WTC11 (cell line): ENCODE measurements at regions not wholly inside any gene's neighbourhood (a gene's known extent, or its start where the extent isn't known, plus 50 kb on each side); places are given as distances from the start of the nearest gene placed in this dataset.

ENCODE experiments used
- ATAC-seq: fragments of 200-7000 bp; cut with Tn5 transposase; 2 replicates; pipeline ENCODE4 v1.10.0; 2021; ENCODE audit warnings: mild to moderate bottlenecking, moderate library complexity
- CTCF ChIA-PET: fragments of 300-600 bp; sonication (Branson Sonifier 250); formaldehyde crosslinking; loops from one replicate; lab custom pipeline; 2021; ENCODE audit warnings: antibody characterized with exemption; lab: Charles Lee
- POLR2A ChIA-PET: fragments of 350-600 bp; sonication (Branson Sonifier 250); formaldehyde crosslinking; loops from one replicate; lab custom pipeline; 2021; ENCODE audit warnings: antibody characterized with exemption; lab: Charles Lee
- DNase-seq: peaks from one replicate; pipeline ENCODE4 v3.0.0; 2021; ENCODE audit warnings: low spot score
- H3K27ac Mint-ChIP-seq: 2 replicates; pipeline ENCODE4 v1.8.0; 2021; ENCODE audit warnings: mixed read lengths
- H3K27me3 Mint-ChIP-seq: 2 replicates; pipeline ENCODE4 v1.8.0; 2021; ENCODE audit warnings: low read depth, mild to moderate bottlenecking, moderate library complexity, mixed read lengths
- H3K36me3 Mint-ChIP-seq: 2 replicates; pipeline ENCODE4 v1.8.0; 2021; ENCODE audit warnings: mixed read lengths
- H3K4me1 Mint-ChIP-seq: 2 replicates; pipeline ENCODE4 v1.8.0; 2022; ENCODE audit warnings: mixed read lengths
- H3K4me3 Mint-ChIP-seq: 2 replicates; pipeline ENCODE4 v1.8.0; 2021; ENCODE audit warnings: mild to moderate bottlenecking, moderate library complexity, mixed read lengths
- H3K9me3 Mint-ChIP-seq: 2 replicates; pipeline ENCODE4 v1.8.0; 2021; ENCODE audit warnings: mixed read lengths
- AFF4 ChIP-seq: sonication (generic); formaldehyde crosslinking; IDR thresholded peaks from 2 replicates; pipeline ENCODE4 v1.8.1; 2023; ENCODE audit warnings: mild to moderate bottlenecking, missing genetic modification reagents, borderline replicate concordance
- EMX1 ChIP-seq: fragments of 250-450 bp; sonication (Bioruptor Pico); IDR thresholded peaks from 2 replicates; pipeline ENCODE4 v1.8.0; 2021; ENCODE audit warnings: mild to moderate bottlenecking
- ESRRA ChIP-seq: sonication (generic); formaldehyde crosslinking; IDR thresholded peaks from 2 replicates; pipeline ENCODE4 v1.8.1; 2022; ENCODE audit warnings: mild to moderate bottlenecking, missing genetic modification reagents, borderline replicate concordance
- ETV6 ChIP-seq: sonication (generic); formaldehyde crosslinking; IDR thresholded peaks from 2 replicates; pipeline ENCODE4 v1.8.1; 2022; ENCODE audit warnings: mild to moderate bottlenecking, missing genetic modification reagents
- GABPB1 ChIP-seq: sonication (generic); formaldehyde crosslinking; IDR thresholded peaks from 2 replicates; pipeline ENCODE4 v1.8.1; 2023; ENCODE audit warnings: mild to moderate bottlenecking, missing genetic modification reagents
- OVOL2 ChIP-seq: fragments of 250-450 bp; sonication (Bioruptor Pico); IDR thresholded peaks from 2 replicates; pipeline ENCODE4 v1.9.0; 2021; ENCODE audit warnings: mild to moderate bottlenecking, borderline replicate concordance
- RELA ChIP-seq: sonication (generic); formaldehyde crosslinking; IDR thresholded peaks from 2 replicates; pipeline ENCODE4 v1.8.1; 2022; ENCODE audit warnings: missing genetic modification reagents, mild to moderate bottlenecking, borderline replicate concordance
- TEAD1 ChIP-seq: sonication (generic); formaldehyde crosslinking; IDR thresholded peaks from 2 replicates; pipeline ENCODE4 v1.8.0; 2022; ENCODE audit warnings: mild to moderate bottlenecking, missing genetic modification reagents
- ZNF263 ChIP-seq: sonication (generic); formaldehyde crosslinking; IDR thresholded peaks from 2 replicates; pipeline ENCODE4 v1.8.1; 2022; ENCODE audit warnings: low read depth, mild to moderate bottlenecking, moderate library complexity, missing genetic modification reagents
- ZNF281 ChIP-seq: sonication (generic); formaldehyde crosslinking; IDR thresholded peaks from 2 replicates; pipeline ENCODE4 v1.8.0; 2023; ENCODE audit warnings: mild to moderate bottlenecking, missing genetic modification reagents
- ZNF532 ChIP-seq: fragments of 250-450 bp; sonication (Bioruptor Pico); IDR thresholded peaks from 2 replicates; pipeline ENCODE4 v1.9.0; 2021; ENCODE audit warnings: mild to moderate bottlenecking, borderline replicate concordance

- DNase-seq, result no peak
- Mint-ChIP-seq H3K4me3 (no peak overlapping the region), H3K4me1 (peaks cover 13% of the 10 kb centered on the region), H3K9me3 (no peaks in the 10 kb centered on the region), H3K27me3 (no peaks in the 10 kb centered on the region), H3K36me3 (no peaks in the 10 kb centered on the region)
- ChIA-PET POLR2A (no interaction called here), CTCF (interaction anchor here (0.6 kb wide), 1 partner anchor 22 kb away, joined by 4 read pairs; no protein-coding TSS in a partner anchor)
- no peak for ATAC-seq
- TF ChIP-seq TEAD1 (CRISPR knock-in tag) (no peak), RELA (CRISPR knock-in tag) (no peak), EMX1 (CRISPR knock-in tag) (no peak), AFF4 (CRISPR knock-in tag) (no peak), GABPB1 (CRISPR knock-in tag) (no peak), ZNF532 (no peak), ZNF281 (CRISPR knock-in tag) (no peak), OVOL2 (CRISPR knock-in tag) (no peak)
- TF ChIP-seq, all 79 proteins: peak for 0
- H3K27ac Mint-ChIP-seq, result no peak overlapping the region
Observed at GRCh38 chr1:8142955-8143629, 117.0 kb upstream of the ERRFI1 start.

GRCh38 chr1:8139941-8140340 is 113.8 kb upstream of the ERRFI1 start:
- ATAC-seq (no peak), DNase-seq (no peak)
- Mint-ChIP-seq H3K36me3 (no peaks in the 10 kb centered on the region), H3K4me1 (0 out of 2 replicates have a peak, but pooled peaks cover 7% of the 10 kb centered on the region), H3K27me3 (no peaks in the 10 kb centered on the region; the same call in 1 of the 2 replicates), H3K9me3 (no peaks in the 10 kb centered on the region), H3K27ac (no peak overlapping the region), H3K4me3 (no peak overlapping the region)
- no peak for TF ChIP-seq ETV6
- no peak for TF ChIP-seq ZNF263 (CRISPR knock-in tag)
- no peak for TF ChIP-seq ESRRA (CRISPR knock-in tag)
- ChIA-PET CTCF (no interaction called here), POLR2A (no interaction called here)
